ELF-1 (cell line): ENCODE measurements at regions not wholly inside any gene's neighbourhood (a gene's known extent, or its start where the extent isn't known, plus 50 kb on each side); places are given as distances from the start of the nearest gene placed in this dataset.
A peak's percentile ranks its signal among the peaks of the same experiment; 100 is the strongest.
"Not testable (repeated sequence)": the region's sequence is repeated elsewhere in the genome, so short reads cannot be mapped to it uniquely, and the experiment has no call there.

Experiments used
- DNase-seq: peaks from one replicate; pipeline ENCODE4 v3.0.0-alpha.2; 2016; ENCODE audit warnings: low read depth, low spot score

DNA sequence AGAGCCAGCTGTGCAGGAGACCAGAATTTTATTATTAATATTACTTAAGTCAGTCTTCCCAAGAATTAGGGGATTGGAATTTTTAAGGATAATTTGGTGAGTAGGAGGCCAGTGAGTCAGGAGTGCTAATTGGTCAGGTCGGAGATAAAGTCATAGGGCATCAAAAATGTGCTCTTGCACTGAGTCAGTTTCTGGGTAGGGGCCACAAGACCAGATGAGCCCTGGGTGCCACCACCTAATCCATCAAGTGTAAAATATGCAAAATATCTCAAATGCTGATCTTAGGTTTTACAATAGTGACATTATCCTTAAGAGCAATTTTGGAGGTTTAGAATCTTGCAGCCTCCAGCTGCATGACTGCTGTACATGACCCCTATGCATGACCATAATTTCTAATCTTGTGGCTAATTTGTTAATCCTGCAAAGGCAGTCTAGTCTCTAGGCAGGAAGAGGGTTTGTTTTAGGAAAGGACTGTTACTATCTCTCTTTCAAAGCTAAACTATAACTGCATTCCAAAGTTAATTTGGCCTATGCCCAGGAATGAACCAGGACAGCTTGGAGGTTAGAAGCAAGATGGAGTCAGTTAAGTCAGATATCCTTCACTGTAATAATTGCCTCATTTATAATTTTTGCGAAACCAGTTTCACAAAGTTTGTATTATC is 215.9 kb downstream of the RNF152 start:
- DNase-seq: no peak

- no peak for DNase-seq
Measured at GRCh38 chr18:61669320-61669719, 223.5 kb downstream of the RNF152 start.

DNA sequence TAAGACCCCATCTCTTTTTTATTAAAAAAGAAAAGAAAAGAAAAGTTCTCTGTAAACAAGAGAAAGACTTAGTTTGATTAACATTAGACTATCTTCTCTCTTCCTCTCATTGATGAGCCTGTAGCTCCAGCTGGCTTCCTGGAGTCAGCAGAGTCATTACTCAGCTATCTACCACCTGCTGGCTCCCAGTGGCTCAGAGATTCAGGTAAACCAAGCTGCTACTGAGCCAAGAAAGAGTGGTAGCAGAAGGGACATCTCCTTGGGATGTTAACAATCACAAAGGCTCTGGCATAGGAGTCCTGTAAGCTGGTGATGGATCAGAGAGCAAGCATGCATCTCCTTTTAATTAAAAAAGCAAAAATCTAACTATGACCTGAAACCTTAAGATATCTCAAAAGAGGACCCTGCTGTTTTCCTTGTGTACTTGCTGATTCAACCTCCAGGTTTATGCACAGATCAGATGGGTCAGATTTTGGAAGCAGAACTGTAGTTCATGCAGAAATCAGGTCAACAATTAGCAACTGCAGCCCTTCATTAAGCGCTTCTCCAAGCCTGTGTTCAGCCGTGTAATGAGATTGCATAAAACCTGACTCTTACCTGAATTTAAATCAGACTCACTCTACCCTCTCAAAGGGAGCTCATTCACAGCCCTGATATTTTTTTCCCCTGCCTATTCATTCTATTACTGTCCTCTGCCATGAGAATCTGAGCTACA is 225.8 kb downstream of the RNF152 start:
- DNase-seq: no peak

- DNase-seq: no peak
Measured at GRCh38 chr18:61664419-61665084, 228.3 kb downstream of the RNF152 start.

- no peak for DNase-seq
Measured at GRCh38 chr18:61662726-61663125, 230.1 kb downstream of the RNF152 start.

GRCh38 chr18:61658431-61658830 is 234.4 kb downstream of the RNF152 start:
- DNase-seq: no peak

DNA sequence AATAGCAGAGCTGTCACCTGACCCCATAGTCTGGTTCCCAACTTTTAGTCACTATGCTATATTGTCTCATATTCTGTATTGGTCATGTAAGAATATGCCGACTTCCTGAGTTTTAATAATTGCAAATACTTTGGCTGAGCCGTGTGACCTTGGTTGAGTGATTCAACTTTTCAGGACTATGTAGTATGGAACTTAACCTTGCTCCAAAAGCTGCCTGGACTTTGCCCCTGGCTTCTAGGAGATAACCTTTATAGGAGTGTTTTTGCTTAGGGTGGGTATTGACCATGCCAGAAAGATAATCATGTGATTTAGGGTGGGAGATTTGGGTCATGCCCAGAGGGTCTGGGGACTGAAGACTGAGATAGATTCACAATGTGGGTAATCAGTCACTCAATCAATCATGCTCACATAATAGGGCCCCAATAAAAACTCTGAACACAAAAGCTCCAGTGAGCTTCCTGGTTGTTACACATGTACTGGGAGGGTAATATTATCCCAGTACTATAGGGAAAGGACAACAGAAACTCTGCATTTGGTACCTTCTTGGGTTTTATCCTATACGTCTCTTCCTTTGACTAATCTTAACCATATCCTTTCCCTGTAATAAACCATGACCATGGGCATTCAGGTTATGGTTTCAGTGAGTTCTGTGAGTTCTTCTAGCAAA is 235.6 kb downstream of the RNF152 start:
- DNase-seq: no peak

GRCh38 chr18:61655630-61656029 is 237.2 kb downstream of the RNF152 start:
- DNase-seq: no peak

DNA sequence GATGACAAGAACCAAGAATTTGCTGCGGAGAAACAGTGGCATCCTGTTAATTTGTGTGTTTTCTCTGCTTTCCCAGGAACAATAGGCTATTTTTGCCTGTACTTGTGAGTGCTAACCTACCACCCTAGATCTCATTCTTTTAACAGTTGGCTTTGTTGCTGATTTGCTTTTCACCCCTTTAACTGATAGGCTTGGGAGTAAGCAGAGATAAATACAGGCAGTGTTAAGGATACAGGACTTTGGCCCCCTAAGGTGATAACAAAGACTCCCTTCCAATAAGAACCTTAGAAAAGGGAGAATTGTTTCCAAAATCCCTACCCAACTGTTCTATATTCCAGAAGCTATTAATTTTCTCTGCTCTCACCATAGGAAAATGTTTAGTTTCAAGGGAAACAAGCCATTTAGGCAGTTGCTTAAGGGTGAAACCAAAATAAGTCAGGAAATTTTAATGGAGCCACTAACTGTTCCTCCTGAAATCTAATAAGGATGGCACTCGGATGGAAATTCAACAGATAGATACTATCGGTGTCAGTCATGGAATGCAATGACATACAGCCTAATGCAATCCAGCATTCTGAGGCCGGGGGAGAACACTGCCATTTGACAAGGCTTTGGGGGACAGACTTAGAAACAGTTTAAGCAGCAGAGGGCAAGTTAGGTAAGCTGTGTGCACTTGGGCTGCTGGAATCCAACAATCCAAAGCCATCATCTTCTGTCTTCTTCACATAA is 238.8 kb downstream of the RNF152 start:
- no peak for DNase-seq

DNA sequence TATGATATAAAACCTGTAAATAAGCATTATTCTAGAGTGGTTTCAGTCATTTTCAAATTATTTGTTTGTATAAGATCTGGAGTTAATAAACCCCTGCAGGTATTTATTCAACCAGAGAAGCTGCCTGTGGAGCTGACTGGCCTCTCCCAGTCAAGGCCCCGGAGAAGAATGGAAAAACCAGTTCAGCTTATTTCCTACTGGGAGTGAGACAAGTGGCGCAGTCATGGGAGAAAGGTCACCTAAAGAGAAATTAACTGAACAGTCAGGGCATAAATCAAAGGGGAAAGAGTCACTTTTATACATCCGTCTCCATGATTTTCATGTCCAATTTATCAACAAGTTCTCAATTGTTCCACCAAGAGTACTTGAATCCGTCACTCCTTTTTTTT is 240.9 kb downstream of the RNF152 start:
- no peak for DNase-seq

DNA sequence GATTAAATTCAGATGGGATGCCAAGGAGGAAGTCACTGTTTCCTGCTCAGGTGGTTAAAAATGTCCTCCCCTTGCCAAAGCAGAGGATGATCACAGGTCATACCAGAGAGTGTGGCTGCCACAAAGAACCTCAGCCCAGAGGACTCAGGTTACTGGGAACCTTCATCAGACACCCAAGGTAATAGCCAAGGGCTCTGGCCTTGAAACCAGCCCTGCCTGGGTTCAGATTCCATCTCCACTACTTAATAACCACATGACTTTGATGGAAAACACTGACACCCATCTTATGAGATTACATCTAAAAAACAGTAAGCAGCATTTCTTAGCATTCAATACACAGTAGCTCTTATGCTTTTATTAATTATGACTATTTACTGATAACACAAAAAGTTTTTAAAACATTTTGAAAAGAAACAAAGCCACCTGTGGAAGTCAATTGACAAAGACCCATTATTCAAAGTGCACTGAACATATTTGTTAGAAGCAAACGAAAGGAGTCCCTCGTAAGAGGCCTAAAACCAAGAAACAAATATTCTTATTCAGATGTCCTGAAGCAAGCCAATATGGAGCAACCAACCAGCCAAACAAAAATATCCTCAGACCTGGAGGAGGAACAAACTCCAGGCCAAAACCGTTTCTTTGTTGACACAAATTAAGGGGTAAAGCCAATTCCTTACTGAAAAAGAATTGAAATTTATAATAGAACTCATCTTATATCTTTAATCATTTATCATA is 241.5 kb downstream of the RNF152 start:
- DNase-seq: peak; percentile 30

DNA sequence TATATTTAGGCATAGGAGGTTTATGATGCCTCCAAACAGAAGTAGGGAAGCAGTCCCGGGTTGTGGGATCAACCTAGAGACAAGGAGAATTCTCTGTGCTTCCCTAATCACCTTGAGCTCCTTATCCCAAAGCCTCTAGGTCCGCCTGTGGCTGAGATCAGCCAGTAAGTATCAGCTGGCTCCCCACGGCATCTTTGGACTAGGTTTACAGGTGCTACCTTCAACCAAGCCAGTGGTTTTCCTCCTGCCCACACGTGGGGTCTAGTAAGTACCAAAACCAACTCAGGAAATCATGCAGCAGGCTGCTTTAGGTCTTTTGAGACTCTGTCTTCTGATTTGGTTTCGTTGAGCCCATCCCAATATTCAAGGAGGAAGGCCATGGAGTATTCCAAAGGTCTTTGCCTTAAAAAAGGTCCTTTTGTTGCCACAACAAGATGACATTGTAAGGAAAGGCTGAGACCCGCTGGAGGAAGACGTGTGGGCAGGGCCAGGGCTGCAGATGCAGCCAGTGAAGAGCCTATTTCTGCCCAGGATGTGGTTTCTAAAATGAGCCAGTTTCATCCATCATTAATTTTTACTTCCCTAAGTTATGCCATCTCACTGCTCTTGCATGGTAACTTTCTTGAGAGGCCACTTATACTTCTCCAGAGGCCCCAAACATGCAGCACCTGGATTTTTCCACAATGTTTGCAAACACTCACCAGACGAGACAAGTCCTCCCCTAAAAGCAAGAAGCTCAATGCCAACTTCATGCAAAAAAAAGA is 248.7 kb downstream of the RNF152 start:
- DNase-seq: no peak

DNA sequence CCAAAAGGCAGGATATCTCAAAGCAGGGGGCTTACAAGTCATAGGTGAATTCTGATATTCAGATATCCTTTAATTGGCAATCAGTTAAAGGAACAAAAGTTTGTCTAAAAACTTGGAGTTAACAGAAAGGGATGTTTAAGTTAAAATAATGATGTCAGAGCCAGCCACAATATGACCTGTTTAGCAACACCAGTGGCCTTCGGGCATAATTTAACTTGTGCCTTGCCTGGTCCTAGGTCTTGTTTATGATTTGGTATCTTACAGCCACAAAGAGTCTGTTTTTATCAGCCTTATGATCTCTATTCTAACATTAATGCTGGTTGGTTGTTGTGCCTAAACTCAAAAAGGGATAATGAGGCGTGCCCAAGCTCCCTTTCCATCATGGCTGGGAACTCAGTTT is 252.9 kb downstream of the RNF152 start:
- no peak for DNase-seq

- DNase-seq: no peak
Measured at GRCh38 chr18:61637905-61638595, 254.8 kb downstream of the RNF152 start.

GRCh38 chr18:61637319-61637718 is 255.5 kb downstream of the RNF152 start:
- peak; percentile 42 for DNase-seq

DNA sequence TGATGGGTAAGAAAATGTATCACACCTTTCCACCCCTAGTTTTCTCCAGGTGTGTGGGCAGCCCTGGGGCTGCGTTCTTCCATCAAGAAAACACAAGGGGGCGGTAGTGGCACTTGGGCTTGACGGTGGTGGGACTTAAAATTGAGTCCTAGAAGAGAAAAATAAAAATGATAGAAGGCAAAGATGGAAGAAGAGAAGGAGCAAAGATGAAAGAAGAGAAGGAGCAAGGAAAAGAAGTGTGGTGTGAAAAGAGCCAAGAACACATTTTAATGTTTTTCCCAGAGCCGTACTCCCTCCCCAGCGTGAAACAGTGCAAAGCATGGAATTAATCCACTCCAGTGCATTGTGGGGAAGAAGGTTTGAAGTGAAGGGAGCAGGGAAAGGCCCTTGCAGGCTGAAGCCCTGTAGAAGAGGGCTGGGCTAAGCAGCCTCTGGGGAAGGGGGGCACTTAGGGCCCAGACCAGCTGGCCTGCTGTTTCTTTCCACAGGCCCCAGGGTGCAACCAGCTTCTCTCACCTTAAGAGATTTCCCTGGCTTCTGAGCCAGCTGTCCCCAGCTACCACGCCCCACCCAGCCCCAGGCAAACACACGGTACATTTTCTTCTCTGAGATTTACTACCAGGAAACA is 256.8 kb downstream of the RNF152 start:
- DNase-seq: peak; percentile 89

GRCh38 chr18:61628085-61628484 is 264.7 kb downstream of the RNF152 start:
- no peak for DNase-seq

DNA sequence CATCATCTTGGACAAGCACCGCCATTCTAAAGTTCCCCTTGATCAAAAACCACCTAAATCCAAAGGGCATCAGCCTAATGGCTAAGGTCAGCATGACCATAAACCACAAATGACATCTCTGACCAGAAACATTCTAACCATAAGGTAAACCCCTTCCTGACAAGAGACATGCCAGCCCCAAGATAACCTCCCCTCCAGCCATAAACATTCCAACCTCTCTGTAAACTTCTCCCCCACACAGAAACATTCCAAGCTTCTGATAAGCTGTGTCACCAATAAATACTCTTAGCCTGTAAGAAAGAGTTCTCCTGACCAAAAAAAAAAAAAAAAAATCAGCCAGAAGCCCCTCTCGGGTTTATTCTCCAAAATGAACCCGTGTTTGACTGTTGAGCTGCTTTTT is 268.2 kb downstream of the RNF152 start:
- DNase-seq: not testable (repeated sequence)

DNA sequence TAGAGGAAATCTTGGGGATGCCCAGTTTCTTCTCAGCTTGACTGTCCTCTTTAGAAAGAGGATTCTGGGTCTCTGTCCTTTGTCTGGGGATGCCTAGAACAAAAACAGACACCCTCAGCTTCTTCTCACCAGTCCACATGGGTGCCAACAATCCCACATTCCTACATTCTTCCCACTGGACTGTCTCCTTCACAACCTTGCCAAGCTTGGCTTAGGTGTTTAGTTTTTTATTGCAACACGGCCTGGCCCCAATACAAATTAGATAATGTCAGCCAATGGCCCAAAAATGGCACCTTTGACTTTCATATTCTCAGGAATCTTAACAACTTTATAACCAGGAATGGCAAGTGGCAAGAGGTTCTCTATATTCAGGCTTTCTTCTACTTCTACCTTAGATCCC is 273.0 kb downstream of the RNF152 start:
- DNase-seq: no peak
